ENCODE measurements at regions not wholly inside any gene's neighbourhood (a gene's known extent, or its start where the extent isn't known, plus 50 kb on each side); places are given as distances from the start of the nearest gene placed in this dataset.

GRCh38 chr14:84234281-84234680, 1295.7 kb upstream of the FLRT2 start:
- H3K27me3 Mint-ChIP-seq (ENCODE audit: low read depth) = no peaks in the 10 kb centered on the region
- H3K27ac Mint-ChIP-seq = no peak overlapping the region
- H3K9me3 Mint-ChIP-seq = no peaks in the 10 kb centered on the region
- H3K4me1 Mint-ChIP-seq = peaks cover 12% of the 10 kb centered on the region
- H3K4me3 Mint-ChIP-seq = no peak overlapping the region
- no peak for TF ChIP-seq CTCF (IDR thresholded peaks at IDR 0.05; ENCODE audit: unreplicated experiment in 3 of 3)
- no peaks in the 10 kb centered on the region for H3K36me3 Mint-ChIP-seq (ENCODE audit: low read depth)

GRCh38 chr14:84236290-84236689, 1293.7 kb upstream of the FLRT2 start:
- no peaks in the 10 kb centered on the region for H3K9me3 Mint-ChIP-seq
- H3K27ac Mint-ChIP-seq = no peak overlapping the region
- no peaks in the 10 kb centered on the region for H3K36me3 Mint-ChIP-seq (ENCODE audit: low read depth)
- no peaks in the 10 kb centered on the region for H3K4me1 Mint-ChIP-seq
- no peak overlapping the region for H3K4me3 Mint-ChIP-seq
- H3K27me3 Mint-ChIP-seq (ENCODE audit: low read depth) = no peaks in the 10 kb centered on the region
- TF ChIP-seq CTCF (IDR thresholded peaks at IDR 0.05; ENCODE audit: unreplicated experiment in 3 of 3) = no peak

GRCh38 chr14:84237881-84238280, 1292.1 kb upstream of the FLRT2 start:
- Mint-ChIP-seq H3K27me3 (ENCODE audit: low read depth) (no peaks in the 10 kb centered on the region), H3K36me3 (ENCODE audit: low read depth) (no peaks in the 10 kb centered on the region), H3K27ac (no peak overlapping the region), H3K4me1 (no peaks in the 10 kb centered on the region), H3K4me3 (no peak overlapping the region), H3K9me3 (peaks cover 6% of the 10 kb centered on the region)
- TF ChIP-seq CTCF (IDR thresholded peaks at IDR 0.05; ENCODE audit: unreplicated experiment in 3 of 3) = no peak

- no peak overlapping the region for H3K27ac Mint-ChIP-seq
- H3K4me1 Mint-ChIP-seq = peaks cover 27% of the 10 kb centered on the region
- peaks cover 16% of the 10 kb centered on the region for H3K9me3 Mint-ChIP-seq
- no peak for TF ChIP-seq CTCF (IDR thresholded peaks at IDR 0.05; ENCODE audit: unreplicated experiment in 3 of 3)
- peaks cover 3% of the 10 kb centered on the region for H3K36me3 Mint-ChIP-seq (ENCODE audit: low read depth)
- no peaks in the 10 kb centered on the region for H3K27me3 Mint-ChIP-seq (ENCODE audit: low read depth)
- H3K4me3 Mint-ChIP-seq = no peak overlapping the region
These were observed 1282.3 kb upstream of the FLRT2 start for GRCh38 chr14:84247693-84248092.

- Mint-ChIP-seq H3K27ac (peak overlapping the region in 2 of 3 experiments; percentile 54 to 77), H3K4me3 (no peak overlapping the region), H3K27me3 (ENCODE audit: low read depth) (no peaks in the 10 kb centered on the region), H3K9me3 (no peaks in the 10 kb centered on the region), H3K4me1 (peaks cover 51% of the 10 kb centered on the region), H3K36me3 (ENCODE audit: low read depth) (no peaks in the 10 kb centered on the region)
- TF ChIP-seq CTCF (IDR thresholded peaks at IDR 0.05; ENCODE audit: unreplicated experiment in 3 of 3) = no peak
These were observed 1279.1 kb upstream of the FLRT2 start for GRCh38 chr14:84250893-84251292.

- Mint-ChIP-seq H3K9me3 (no peaks in the 10 kb centered on the region), H3K27me3 (ENCODE audit: low read depth) (no peaks in the 10 kb centered on the region), H3K27ac (peak overlapping the region; percentile 12 to 77 (median 54)), H3K4me3 (no peak overlapping the region), H3K36me3 (ENCODE audit: low read depth) (no peaks in the 10 kb centered on the region), H3K4me1 (peaks cover 54% of the 10 kb centered on the region)
- TF ChIP-seq CTCF (IDR thresholded peaks at IDR 0.05; ENCODE audit: unreplicated experiment in 3 of 3) = no peak
These were observed 1278.4 kb upstream of the FLRT2 start for GRCh38 chr14:84251411-84252115.
